Left ventricle myocardium inferior (tissue), 1 donor: ENCODE measurements at regions not wholly inside any gene's neighbourhood (a gene's known extent, or its start where the extent isn't known, plus 50 kb on each side); places are given as distances from the start of the nearest gene placed in this dataset.

ENCODE experiments used
- DNase-seq: peaks from one replicate; pipeline ENCODE4 v3.0.0-alpha.2; 2020
- H3K27ac ChIP-seq: fragments of 200-600 bp; replicated peaks from 2 replicates; pipeline ENCODE4 v1.8.0; 2021
- H3K27me3 ChIP-seq: fragments of 200-600 bp; 2 replicates; pipeline ENCODE4 v1.8.0; 2021; ENCODE audit warnings: low read depth
- H3K36me3 ChIP-seq: fragments of 200-600 bp; 2 replicates; pipeline ENCODE4 v1.8.0; 2021
- H3K4me1 ChIP-seq: fragments of 200-600 bp; 2 replicates; pipeline ENCODE4 v1.8.0; 2021
- H3K4me3 ChIP-seq: fragments of 200-600 bp; 2 replicates; pipeline ENCODE4 v1.8.0; 2021; ENCODE audit warnings: mild to moderate bottlenecking, moderate library complexity
- H3K9me3 ChIP-seq: fragments of 200-600 bp; replicated peaks from 2 replicates; pipeline ENCODE4 v1.8.0; 2021
- intact Hi-C: fragments of 100-400 bp; cut with micrococcal nuclease; formaldehyde crosslinking; loops from one replicate; pipeline ENCODE4 v1.11.0; 2022
- TF ChIP-seq, protein P1 (sequence below): fragments of 200-600 bp; IDR thresholded peaks from 2 replicates; pipeline ENCODE4 v1.8.0; 2021; ENCODE audit warnings: antibody characterized with exemption, mild to moderate bottlenecking, borderline replicate concordance
- donor health status: DM: no; HTN: yes; CAD: no; lungs with severe emphysema.

DNA sequence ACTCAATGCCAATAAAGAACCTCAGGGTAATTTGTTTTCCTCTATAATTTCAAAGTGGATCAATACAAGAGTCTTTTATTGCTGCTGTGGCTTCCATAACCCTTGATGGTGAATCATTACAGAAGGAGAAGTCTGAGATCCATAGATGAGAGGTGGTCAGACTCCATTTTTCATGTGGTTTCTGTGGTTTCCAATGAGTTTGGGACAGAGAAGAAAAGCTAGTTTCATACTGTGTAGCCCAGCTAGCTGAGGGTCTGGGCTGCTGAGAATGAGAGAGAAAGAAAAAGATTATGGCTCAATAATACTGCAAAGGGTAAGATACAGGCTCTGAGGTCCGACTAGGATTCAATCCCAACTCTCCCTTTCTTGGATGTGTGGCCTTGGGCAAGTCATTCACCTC, 180.6 kb upstream of the LRRN1 start:
- no peaks in the 10 kb centered on the region for H3K36me3 ChIP-seq
- TF ChIP-seq, protein P1, sequence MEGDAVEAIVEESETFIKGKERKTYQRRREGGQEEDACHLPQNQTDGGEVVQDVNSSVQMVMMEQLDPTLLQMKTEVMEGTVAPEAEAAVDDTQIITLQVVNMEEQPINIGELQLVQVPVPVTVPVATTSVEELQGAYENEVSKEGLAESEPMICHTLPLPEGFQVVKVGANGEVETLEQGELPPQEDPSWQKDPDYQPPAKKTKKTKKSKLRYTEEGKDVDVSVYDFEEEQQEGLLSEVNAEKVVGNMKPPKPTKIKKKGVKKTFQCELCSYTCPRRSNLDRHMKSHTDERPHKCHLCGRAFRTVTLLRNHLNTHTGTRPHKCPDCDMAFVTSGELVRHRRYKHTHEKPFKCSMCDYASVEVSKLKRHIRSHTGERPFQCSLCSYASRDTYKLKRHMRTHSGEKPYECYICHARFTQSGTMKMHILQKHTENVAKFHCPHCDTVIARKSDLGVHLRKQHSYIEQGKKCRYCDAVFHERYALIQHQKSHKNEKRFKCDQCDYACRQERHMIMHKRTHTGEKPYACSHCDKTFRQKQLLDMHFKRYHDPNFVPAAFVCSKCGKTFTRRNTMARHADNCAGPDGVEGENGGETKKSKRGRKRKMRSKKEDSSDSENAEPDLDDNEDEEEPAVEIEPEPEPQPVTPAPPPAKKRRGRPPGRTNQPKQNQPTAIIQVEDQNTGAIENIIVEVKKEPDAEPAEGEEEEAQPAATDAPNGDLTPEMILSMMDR, result no peak
- H3K4me3 ChIP-seq, result no peak overlapping the region
- H3K4me1 ChIP-seq, result no peaks in the 10 kb centered on the region
- no peak overlapping the region for H3K27ac ChIP-seq
- peaks cover 13% of the 10 kb centered on the region for H3K9me3 ChIP-seq
- no peak for DNase-seq
- intact Hi-C loops, result no loop called here
- no peaks in the 10 kb centered on the region for H3K27me3 ChIP-seq

DNA sequence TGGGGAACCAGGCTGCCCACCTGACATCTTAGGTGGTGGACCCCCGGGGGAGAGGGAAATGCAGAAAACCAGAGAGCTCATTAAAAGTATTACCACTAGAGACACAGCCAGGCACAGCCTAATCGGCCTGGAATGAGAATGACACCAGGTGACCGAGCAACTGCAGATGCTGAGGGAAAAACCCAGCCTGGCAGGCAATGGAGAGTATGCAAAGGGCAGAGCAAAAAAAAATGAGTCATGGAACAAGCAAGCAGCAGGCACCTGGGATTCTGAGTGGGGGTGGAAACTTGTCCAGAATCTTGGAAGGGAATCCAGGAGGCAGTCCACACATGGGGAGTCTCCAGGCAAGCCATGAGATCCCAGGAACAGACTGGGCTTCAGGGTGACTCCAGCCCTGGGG, 183.7 kb upstream of the LRRN1 start:
- no peaks in the 10 kb centered on the region for H3K27me3 ChIP-seq
- H3K4me3 ChIP-seq, result no peak overlapping the region
- DNase-seq, result no peak
- H3K27ac ChIP-seq, result no peak overlapping the region
- H3K9me3 ChIP-seq, result no peaks in the 10 kb centered on the region
- TF ChIP-seq, protein P1, result no peak
- H3K4me1 ChIP-seq, result no peaks in the 10 kb centered on the region
- intact Hi-C loops, result no loop called here
- H3K36me3 ChIP-seq, result no peaks in the 10 kb centered on the region

DNA sequence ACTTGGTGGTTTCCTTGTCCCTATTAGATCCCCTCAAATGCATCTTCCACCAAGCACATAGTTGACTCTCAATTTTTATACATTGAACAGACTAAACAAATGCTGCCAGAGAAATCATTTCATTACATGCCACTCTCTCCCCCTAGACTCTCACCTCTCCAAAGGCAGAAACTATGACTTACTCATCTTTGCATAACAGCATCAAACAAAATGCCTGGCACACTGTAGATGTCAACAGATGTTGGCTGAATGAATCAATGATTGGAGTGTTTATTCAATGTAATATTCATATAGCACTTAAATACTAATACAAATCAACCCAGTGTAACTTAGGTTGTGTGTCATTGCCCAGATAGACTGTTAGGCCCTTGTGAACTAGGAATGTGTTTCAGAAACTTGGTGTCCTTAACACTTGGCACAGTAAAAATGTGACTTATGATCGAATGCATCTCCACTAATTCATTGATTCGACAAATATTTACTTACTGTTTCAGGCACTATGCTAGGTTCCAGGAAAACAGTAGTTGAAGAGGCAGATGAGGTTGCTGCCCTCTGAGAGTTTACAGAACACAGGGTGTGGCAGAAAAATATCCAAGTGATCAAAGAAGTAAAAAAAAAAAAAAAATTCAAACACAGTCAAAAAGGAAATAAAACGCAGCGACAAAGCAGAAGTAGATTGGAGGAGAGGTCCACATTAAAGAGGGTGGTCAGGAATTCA, 188.5 kb upstream of the LRRN1 start:
- no peaks in the 10 kb centered on the region for H3K4me1 ChIP-seq
- no peaks in the 10 kb centered on the region for H3K36me3 ChIP-seq
- H3K4me3 ChIP-seq, result no peak overlapping the region
- no peaks in the 10 kb centered on the region for H3K27me3 ChIP-seq
- DNase-seq, result no peak
- TF ChIP-seq, protein P1, result no peak
- peaks cover 6% of the 10 kb centered on the region for H3K9me3 ChIP-seq
- intact Hi-C loops, result no loop called here
- H3K27ac ChIP-seq, result no peak overlapping the region

DNA sequence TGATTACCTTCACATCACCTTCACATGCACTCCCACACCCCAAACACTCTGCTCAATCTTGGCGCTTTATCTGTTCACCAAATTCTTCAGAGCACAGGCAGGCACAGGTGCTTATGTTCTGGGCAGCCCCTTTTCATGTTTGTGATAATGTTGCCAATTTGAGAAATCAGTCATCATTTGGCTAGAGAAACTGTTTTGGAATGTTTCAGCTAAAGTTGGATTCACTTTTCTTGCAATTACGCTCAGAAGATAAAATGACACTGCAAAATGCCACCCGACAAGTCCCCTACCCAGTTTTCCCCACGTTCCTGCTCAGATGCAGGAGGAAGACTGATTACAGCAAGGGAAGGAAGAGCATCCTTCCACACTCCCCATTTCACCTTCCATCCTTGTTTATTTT, 192.9 kb upstream of the LRRN1 start:
- Histone ChIP-seq H3K9me3 (peaks cover 6% of the 10 kb centered on the region), H3K27me3 (no peaks in the 10 kb centered on the region), H3K4me1 (no peaks in the 10 kb centered on the region), H3K4me3 (no peak overlapping the region), H3K36me3 (no peaks in the 10 kb centered on the region), H3K27ac (no peak overlapping the region)
- TF ChIP-seq, protein P1, result no peak
- intact Hi-C loops, result no loop called here
- DNase-seq, result no peak

DNA sequence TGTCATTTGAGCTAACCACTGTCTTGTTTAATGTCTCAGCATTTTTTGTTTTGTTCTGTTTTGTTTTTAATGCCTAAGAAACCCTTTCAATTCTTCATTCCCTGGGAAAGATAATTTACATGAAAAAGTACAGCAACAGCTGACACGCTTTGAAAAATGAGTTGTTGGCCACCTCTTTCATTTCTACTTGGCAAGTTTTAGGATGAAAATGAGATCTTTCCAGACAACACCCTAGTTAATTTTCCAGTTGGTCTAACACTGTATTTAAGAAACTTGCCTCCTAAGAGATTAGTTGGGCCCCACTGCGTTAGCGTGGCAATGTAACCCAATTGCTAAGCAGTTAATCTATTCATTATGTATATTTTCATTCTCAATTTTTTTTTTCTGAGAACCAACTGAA, 194.0 kb upstream of the LRRN1 start:
- Histone ChIP-seq H3K27me3 (no peaks in the 10 kb centered on the region), H3K36me3 (no peaks in the 10 kb centered on the region), H3K4me3 (no peak overlapping the region), H3K27ac (no peak overlapping the region), H3K9me3 (peaks cover 6% of the 10 kb centered on the region), H3K4me1 (no peaks in the 10 kb centered on the region)
- no peak for DNase-seq
- TF ChIP-seq, protein P1, result no peak
- intact Hi-C loops, result no loop called here

DNA sequence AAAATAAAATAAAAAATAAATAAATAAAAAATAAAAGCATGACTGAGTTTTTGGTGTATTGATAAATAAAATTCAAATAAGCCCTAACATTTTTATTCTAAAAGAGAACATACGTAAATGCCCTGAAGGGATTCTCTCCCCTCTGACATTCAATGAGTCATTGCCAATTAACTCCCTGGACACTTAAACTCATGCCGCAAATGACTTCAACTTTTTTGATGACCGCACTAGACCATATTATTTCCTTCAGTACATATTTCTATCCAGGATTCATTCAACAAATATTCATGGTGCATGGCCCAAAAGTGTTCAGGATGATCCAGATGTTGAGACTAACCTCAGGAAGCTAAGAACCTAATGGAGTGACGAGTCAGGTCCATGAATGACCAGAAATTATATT, 195.9 kb upstream of the LRRN1 start:
- DNase-seq, result no peak
- H3K4me3 ChIP-seq, result no peak overlapping the region
- intact Hi-C loops, result no loop called here

More for the DNA sequence above, 195.9 kb upstream of the LRRN1 start:
- Histone ChIP-seq H3K36me3 (no peaks in the 10 kb centered on the region), H3K4me1 (no peaks in the 10 kb centered on the region), H3K27me3 (no peaks in the 10 kb centered on the region), H3K9me3 (no peaks in the 10 kb centered on the region), H3K27ac (no peak overlapping the region)
- TF ChIP-seq, protein P1, result no peak
